Nephron progenitor cell (in vitro differentiated cells): ENCODE measurements at regions not wholly inside any gene's neighbourhood (a gene's known extent, or its start where the extent isn't known, plus 50 kb on each side); places are given as distances from the start of the nearest gene placed in this dataset.

Experiments used
- DNase-seq: peaks from one replicate; pipeline ENCODE4 v3.0.0; 2021
- H3K27ac Mint-ChIP-seq: 2 replicates; pipeline ENCODE4 v1.8.0; 2021; ENCODE audit warnings: mild to moderate bottlenecking, moderate library complexity, mixed read lengths
- H3K27me3 Mint-ChIP-seq: 2 replicates; pipeline ENCODE4 v1.8.0; 2021; ENCODE audit warnings: mild to moderate bottlenecking, low read depth, mixed read lengths; ENCODE audit not compliant: poor library complexity
- H3K36me3 Mint-ChIP-seq: 2 replicates; pipeline ENCODE4 v1.8.0; 2021; ENCODE audit warnings: low read depth, mixed read lengths
- H3K4me1 Mint-ChIP-seq: 2 replicates; pipeline ENCODE4 v1.8.0; 2021; ENCODE audit warnings: mixed read lengths
- H3K4me3 Mint-ChIP-seq: 2 replicates; pipeline ENCODE4 v1.8.0; 2021; ENCODE audit warnings: mild to moderate bottlenecking, moderate library complexity, mixed read lengths
- H3K9me3 Mint-ChIP-seq: 2 replicates; pipeline ENCODE4 v1.8.0; 2021; ENCODE audit warnings: mild to moderate bottlenecking, moderate library complexity, mixed read lengths
- CTCF ChIP-seq: fragments of 200-600 bp; sonication (generic); IDR thresholded peaks from 2 replicates; pipeline ENCODE4 v1.5.0; 2021; ENCODE audit warnings: antibody characterized with exemption

- no peaks in the 10 kb centered on the region for H3K36me3 Mint-ChIP-seq
- no peak for TF ChIP-seq CTCF
- H3K27ac Mint-ChIP-seq = peak overlapping the region; percentile 58
- DNase-seq = no peak
- peaks cover 14% of the 10 kb centered on the region for H3K27me3 Mint-ChIP-seq
- no peak overlapping the region for H3K4me3 Mint-ChIP-seq
- H3K4me1 Mint-ChIP-seq = peaks cover 76% of the 10 kb centered on the region
- H3K9me3 Mint-ChIP-seq = no peaks in the 10 kb centered on the region
Measured at GRCh38 chr7:155232911-155233310, 64.8 kb upstream of the INSIG1 start.

- Mint-ChIP-seq H3K36me3 (no peaks in the 10 kb centered on the region), H3K4me3 (no peak overlapping the region), H3K27me3 (peaks cover 15% of the 10 kb centered on the region), H3K27ac (no peak overlapping the region), H3K9me3 (no peaks in the 10 kb centered on the region), H3K4me1 (peaks cover 70% of the 10 kb centered on the region)
- TF ChIP-seq CTCF = no peak
- DNase-seq = no peak
Measured at GRCh38 chr7:155233311-155234157, 64.1 kb upstream of the INSIG1 start.

GRCh38 chr7:155234158-155234492, 63.6 kb upstream of the INSIG1 start:
- H3K27me3 Mint-ChIP-seq = peaks cover 15% of the 10 kb centered on the region
- H3K27ac Mint-ChIP-seq = no peak overlapping the region
- H3K4me3 Mint-ChIP-seq = no peak overlapping the region
- no peaks in the 10 kb centered on the region for H3K36me3 Mint-ChIP-seq
- TF ChIP-seq CTCF = no peak
- peaks cover 64% of the 10 kb centered on the region for H3K4me1 Mint-ChIP-seq
- H3K9me3 Mint-ChIP-seq = no peaks in the 10 kb centered on the region
- no peak for DNase-seq

GRCh38 chr7:155234950-155235789, 62.5 kb upstream of the INSIG1 start:
- DNase-seq = no peak
- H3K27ac Mint-ChIP-seq = no peak overlapping the region
- H3K36me3 Mint-ChIP-seq = no peaks in the 10 kb centered on the region
- H3K4me3 Mint-ChIP-seq = no peak overlapping the region
- peaks cover 54% of the 10 kb centered on the region for H3K4me1 Mint-ChIP-seq
- no peak for TF ChIP-seq CTCF
- no peaks in the 10 kb centered on the region for H3K9me3 Mint-ChIP-seq
- peaks cover 16% of the 10 kb centered on the region for H3K27me3 Mint-ChIP-seq

DNA sequence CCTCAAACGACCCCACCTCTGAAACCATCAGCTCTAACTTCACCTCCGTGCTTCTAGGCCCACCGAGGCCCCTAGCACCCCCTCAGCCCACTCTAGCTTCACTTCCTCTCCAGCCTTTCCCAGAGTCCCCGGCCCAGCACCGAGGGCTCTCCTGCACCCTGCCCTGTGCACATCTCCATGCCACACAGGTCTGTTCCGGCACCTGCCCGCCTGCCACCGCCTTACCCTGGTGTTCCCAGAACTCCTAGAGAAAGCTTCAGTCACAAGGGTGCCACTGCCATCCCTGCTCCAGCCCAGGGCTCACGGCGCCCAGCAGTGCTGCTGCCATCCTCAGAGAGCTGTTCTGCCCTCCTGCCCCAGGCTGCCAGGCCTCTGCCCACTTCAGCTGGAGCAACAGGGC, 61.3 kb upstream of the INSIG1 start:
- no peak overlapping the region for H3K4me3 Mint-ChIP-seq
- no peak overlapping the region for H3K27ac Mint-ChIP-seq

More for the DNA sequence above, 61.3 kb upstream of the INSIG1 start:
- Mint-ChIP-seq H3K9me3 (no peaks in the 10 kb centered on the region), H3K27me3 (peaks cover 16% of the 10 kb centered on the region), H3K36me3 (no peaks in the 10 kb centered on the region), H3K4me1 (peaks cover 41% of the 10 kb centered on the region)
- no peak for TF ChIP-seq CTCF
- DNase-seq = no peak
